ENCODE measurements at regions not wholly inside any gene's neighbourhood (a gene's known extent, or its start where the extent isn't known, plus 50 kb on each side); places are given as distances from the start of the nearest gene placed in this dataset.

DNA sequence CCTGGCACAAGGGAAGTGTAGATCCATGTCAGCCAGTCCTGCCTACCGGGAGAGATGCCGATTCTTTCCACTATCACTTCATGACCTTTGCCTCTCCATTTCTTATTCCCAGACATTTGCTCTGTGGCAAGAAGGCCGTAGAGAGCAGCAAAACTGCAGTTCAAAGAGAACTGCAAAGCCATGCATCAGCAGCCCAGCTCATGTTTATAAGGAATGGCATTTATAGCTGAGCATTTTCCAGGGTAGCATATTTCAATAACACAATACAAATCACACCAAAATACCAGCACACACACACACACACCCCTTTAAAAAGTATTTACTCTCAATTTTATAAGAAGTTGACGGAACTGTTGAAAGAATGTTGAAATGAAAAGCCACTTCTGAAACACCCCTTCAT, 126.7 kb upstream of the EGFLAM start:
- no peak for ATAC-seq
- no peaks in the 10 kb centered on the region for H3K27me3 ChIP-seq
- 50 to 61% methylated on average over 4 of the region's 4 CpGs for WGBS, 2 donors
- no peak for TF ChIP-seq CTCF (IDR thresholded peaks at IDR 0.05)
- intact Hi-C loops (cut with DNase I): no loop called here
- no peaks in the 10 kb centered on the region for H3K4me1 ChIP-seq
- no peak overlapping the region for H3K4me3 ChIP-seq
- FAIRE-seq: no peak
- no peaks in the 10 kb centered on the region for H3K36me3 ChIP-seq
- H3K27ac ChIP-seq: no peak overlapping the region
- no peaks in the 10 kb centered on the region for H3K9me3 ChIP-seq
- no peak for DNase-seq

DNA sequence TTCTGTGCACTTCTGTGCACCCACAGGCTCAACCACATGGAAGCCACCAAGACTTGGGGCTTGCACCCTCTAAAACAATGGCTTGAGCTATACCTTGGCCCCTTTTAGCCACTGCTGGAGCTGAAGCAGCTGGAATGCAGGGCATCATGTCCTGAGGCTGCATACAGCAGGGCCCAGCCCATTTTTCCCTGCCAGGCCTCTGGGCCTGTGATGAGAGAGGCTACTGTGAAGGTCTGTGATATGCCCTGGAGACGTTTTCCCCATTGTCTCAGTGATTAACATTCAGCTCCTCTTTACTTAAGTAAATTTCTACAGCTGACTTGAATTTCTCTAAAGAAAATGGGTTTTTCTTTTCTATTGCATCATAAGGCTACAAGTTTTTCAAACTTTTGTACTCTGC, 134.0 kb upstream of the EGFLAM start:
- Histone ChIP-seq H3K27ac (no peak overlapping the region), H3K4me1 (no peaks in the 10 kb centered on the region), H3K9me3 (no peaks in the 10 kb centered on the region), H3K4me3 (no peak overlapping the region), H3K36me3 (no peaks in the 10 kb centered on the region), H3K27me3 (no peaks in the 10 kb centered on the region)
- 40 to 48% methylated on average over 1 of the region's 1 CpG for WGBS, 2 donors
- intact Hi-C loops (cut with DNase I): no loop called here
- no peak for FAIRE-seq
- TF ChIP-seq CTCF (IDR thresholded peaks at IDR 0.05): no peak
- ATAC-seq: no peak
- no peak for DNase-seq

DNA sequence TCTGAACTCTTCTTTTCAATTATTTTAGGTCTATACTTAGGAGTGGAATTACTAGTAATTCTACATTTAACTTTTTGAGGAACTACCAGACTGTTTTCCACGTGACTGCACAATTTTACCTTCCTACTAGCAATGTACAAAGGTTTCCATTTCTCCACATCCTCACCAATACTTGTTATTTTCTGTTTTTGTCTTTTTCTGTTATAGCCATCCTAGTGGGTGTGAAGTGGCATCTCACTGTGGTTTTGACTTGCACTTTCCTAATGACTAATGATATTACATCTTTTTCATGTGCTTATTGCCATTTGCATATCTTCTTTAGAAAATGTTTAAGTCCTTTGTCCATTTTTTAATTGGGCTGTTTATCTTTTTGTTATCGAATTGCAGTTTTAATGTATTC, 136.9 kb upstream of the EGFLAM start:
- FAIRE-seq: no peak
- no peaks in the 10 kb centered on the region for H3K4me1 ChIP-seq
- no peak for DNase-seq
- TF ChIP-seq CTCF (IDR thresholded peaks at IDR 0.05): no peak
- H3K9me3 ChIP-seq: no peaks in the 10 kb centered on the region
- no peak overlapping the region for H3K27ac ChIP-seq
- H3K27me3 ChIP-seq: no peaks in the 10 kb centered on the region
- no peak for ATAC-seq
- intact Hi-C loops (cut with DNase I): no loop called here
- no peaks in the 10 kb centered on the region for H3K36me3 ChIP-seq
- WGBS, 2 donors: 61 to 75% methylated on average over 2 of the region's 2 CpGs
- no peak overlapping the region for H3K4me3 ChIP-seq

GRCh38 chr5:38119836-38120235, 138.5 kb upstream of the EGFLAM start:
- WGBS, 2 donors: 48 to 51% methylated on average over 3 of the region's 3 CpGs
- FAIRE-seq: no peak
- intact Hi-C loops (cut with DNase I): no loop called here

More at GRCh38 chr5:38119836-38120235, 138.5 kb upstream of the EGFLAM start:
- Histone ChIP-seq H3K36me3 (no peaks in the 10 kb centered on the region), H3K4me1 (no peaks in the 10 kb centered on the region), H3K4me3 (no peak overlapping the region), H3K27ac (no peak overlapping the region), H3K27me3 (no peaks in the 10 kb centered on the region), H3K9me3 (no peaks in the 10 kb centered on the region)
- no peak for DNase-seq
- no peak for ATAC-seq
- no peak for TF ChIP-seq CTCF (IDR thresholded peaks at IDR 0.05)

All from pancreas (tissue), 10 donors.